ENCODE measurements at regions not wholly inside any gene's neighbourhood (a gene's known extent, or its start where the extent isn't known, plus 50 kb on each side); places are given as distances from the start of the nearest gene placed in this dataset.

- TF ChIP-seq EZH2 (IDR thresholded peaks at IDR 0.05; ENCODE audit: insufficient read depth, poor library complexity, severe bottlenecking) (no peak), EZH2phosphoT487 (IDR thresholded peaks at IDR 0.05; ENCODE audit: insufficient read depth, low read depth) (no peak)
Observed at GRCh38 chr6:22087960-22088706, 208.7 kb downstream of the PRL start.
